ENCODE measurements at regions not wholly inside any gene's neighbourhood (a gene's known extent, or its start where the extent isn't known, plus 50 kb on each side); places are given as distances from the start of the nearest gene placed in this dataset.
A peak's percentile ranks its signal among the peaks of the same experiment; 100 is the strongest.

- no peak overlapping the region for H3K4me3 Mint-ChIP-seq
- ATAC-seq, result no peak
Observed at GRCh38 chr12:85683051-85683450, 153.2 kb downstream of the RASSF9 start.

GRCh38 chr12:85688837-85689236 is 147.4 kb downstream of the RASSF9 start:
- H3K27me3 Mint-ChIP-seq, result peaks cover 0 to 2% of the 10 kb centered on the region in 2 donors
- no peaks in the 10 kb centered on the region for H3K36me3 Mint-ChIP-seq
- H3K4me3 Mint-ChIP-seq, result no peak overlapping the region
- no peak for DNase-seq (ENCODE audit: low spot score)
- H3K4me1 Mint-ChIP-seq (ENCODE audit: low read depth in 2 of 2), result no peaks in the 10 kb centered on the region
- ATAC-seq, result no peak
- no peak overlapping the region for H3K27ac Mint-ChIP-seq
- peaks cover 8% of the 10 kb centered on the region for H3K9me3 Mint-ChIP-seq

More at GRCh38 chr12:85683051-85683450, 153.2 kb downstream of the RASSF9 start:
- H3K27me3 Mint-ChIP-seq, result no peaks in the 10 kb centered on the region
- H3K36me3 Mint-ChIP-seq, result peaks cover 5% of the 10 kb centered on the region
- no peak for DNase-seq (ENCODE audit: low spot score)
- H3K27ac Mint-ChIP-seq, result no peak overlapping the region
- peaks cover 10% of the 10 kb centered on the region for H3K9me3 Mint-ChIP-seq
- H3K4me1 Mint-ChIP-seq (ENCODE audit: low read depth in 2 of 2), result no peaks in the 10 kb centered on the region

GRCh38 chr12:85690146-85690545 is 146.1 kb downstream of the RASSF9 start:
- ATAC-seq, result no peak
- H3K9me3 Mint-ChIP-seq, result peaks cover 5% of the 10 kb centered on the region
- H3K4me1 Mint-ChIP-seq (ENCODE audit: low read depth in 2 of 2), result no peaks in the 10 kb centered on the region
- H3K27ac Mint-ChIP-seq, result no peak overlapping the region
- peaks cover 0 to 2% of the 10 kb centered on the region in 2 donors for H3K27me3 Mint-ChIP-seq
- no peak overlapping the region for H3K4me3 Mint-ChIP-seq
- H3K36me3 Mint-ChIP-seq, result no peaks in the 10 kb centered on the region
- DNase-seq (ENCODE audit: low spot score), result no peak

GRCh38 chr12:85693093-85693665 is 143.0 kb downstream of the RASSF9 start:
- Mint-ChIP-seq H3K36me3 (no peaks in the 10 kb centered on the region), H3K4me3 (no peak overlapping the region), H3K9me3 (peaks cover 5% of the 10 kb centered on the region), H3K4me1 (ENCODE audit: low read depth in 2 of 2) (no peaks in the 10 kb centered on the region), H3K27ac (no peak overlapping the region), H3K27me3 (peaks cover 0 to 2% of the 10 kb centered on the region in 2 donors)
- no peak for ATAC-seq
- no peak for DNase-seq (ENCODE audit: low spot score)

- ATAC-seq (no peak), DNase-seq (ENCODE audit: low spot score) (no peak)
- Mint-ChIP-seq H3K27me3 (peaks cover 0 to 2% of the 10 kb centered on the region in 2 donors), H3K4me3 (no peak overlapping the region), H3K27ac (no peak overlapping the region), H3K4me1 (ENCODE audit: low read depth in 2 of 2) (no peaks in the 10 kb centered on the region), H3K9me3 (peaks cover 5% of the 10 kb centered on the region), H3K36me3 (no peaks in the 10 kb centered on the region)
Observed at GRCh38 chr12:85695097-85695715, 141.0 kb downstream of the RASSF9 start.

GRCh38 chr12:85697003-85697402 is 139.2 kb downstream of the RASSF9 start:
- ATAC-seq (no peak), DNase-seq (ENCODE audit: low spot score) (no peak)
- peaks cover 5% of the 10 kb centered on the region for H3K9me3 Mint-ChIP-seq
- no peaks in the 10 kb centered on the region for H3K36me3 Mint-ChIP-seq
- no peaks in the 10 kb centered on the region for H3K4me1 Mint-ChIP-seq (ENCODE audit: low read depth in 2 of 2)
- no peaks in the 10 kb centered on the region for H3K27me3 Mint-ChIP-seq
- H3K4me3 Mint-ChIP-seq, result no peak overlapping the region
- no peak overlapping the region for H3K27ac Mint-ChIP-seq

- peaks cover 5% of the 10 kb centered on the region for H3K9me3 Mint-ChIP-seq
- no peak overlapping the region for H3K27ac Mint-ChIP-seq
- H3K4me3 Mint-ChIP-seq, result no peak overlapping the region
- DNase-seq (ENCODE audit: low spot score) (no peak), ATAC-seq (no peak)
- H3K27me3 Mint-ChIP-seq, result no peaks in the 10 kb centered on the region
- H3K4me1 Mint-ChIP-seq (ENCODE audit: low read depth in 2 of 2), result no peaks in the 10 kb centered on the region
- no peaks in the 10 kb centered on the region for H3K36me3 Mint-ChIP-seq
Observed at GRCh38 chr12:85698937-85699336, 137.3 kb downstream of the RASSF9 start.

GRCh38 chr12:85708775-85709174 is 127.4 kb downstream of the RASSF9 start:
- Mint-ChIP-seq H3K36me3 (no peaks in the 10 kb centered on the region), H3K27ac (no peak overlapping the region), H3K4me3 (no peak overlapping the region), H3K4me1 (ENCODE audit: low read depth in 2 of 2) (no peaks in the 10 kb centered on the region), H3K9me3 (peaks cover 3% of the 10 kb centered on the region), H3K27me3 (no peaks in the 10 kb centered on the region)
- no peak for DNase-seq (ENCODE audit: low spot score)
- ATAC-seq, result no peak

- peak in 1 of 2 donors; percentile 28 for ATAC-seq
- no peak overlapping the region for H3K27ac Mint-ChIP-seq
Observed at GRCh38 chr12:85711735-85712390, 124.3 kb downstream of the RASSF9 start.

GRCh38 chr12:85713373-85713772 is 122.8 kb downstream of the RASSF9 start:
- H3K36me3 Mint-ChIP-seq, result no peaks in the 10 kb centered on the region
- no peaks in the 10 kb centered on the region for H3K27me3 Mint-ChIP-seq
- H3K4me1 Mint-ChIP-seq (ENCODE audit: low read depth in 2 of 2), result no peaks in the 10 kb centered on the region
- no peak overlapping the region for H3K27ac Mint-ChIP-seq
- DNase-seq (ENCODE audit: low spot score) (no peak), ATAC-seq (no peak)
- H3K4me3 Mint-ChIP-seq, result no peak overlapping the region
- peaks cover 3% of the 10 kb centered on the region for H3K9me3 Mint-ChIP-seq

More at GRCh38 chr12:85711735-85712390, 124.3 kb downstream of the RASSF9 start:
- Mint-ChIP-seq H3K4me3 (no peak overlapping the region), H3K4me1 (ENCODE audit: low read depth in 2 of 2) (no peaks in the 10 kb centered on the region), H3K27me3 (no peaks in the 10 kb centered on the region), H3K9me3 (peaks cover 3% of the 10 kb centered on the region), H3K36me3 (no peaks in the 10 kb centered on the region)
- no peak for DNase-seq (ENCODE audit: low spot score)

GRCh38 chr12:85714425-85714824 is 121.8 kb downstream of the RASSF9 start:
- Mint-ChIP-seq H3K4me1 (ENCODE audit: low read depth in 2 of 2) (no peaks in the 10 kb centered on the region), H3K36me3 (no peaks in the 10 kb centered on the region), H3K27me3 (no peaks in the 10 kb centered on the region), H3K9me3 (peaks cover 3% of the 10 kb centered on the region), H3K27ac (no peak overlapping the region), H3K4me3 (no peak overlapping the region)
- no peak for ATAC-seq
- no peak for DNase-seq (ENCODE audit: low spot score)

- no peaks in the 10 kb centered on the region for H3K4me1 Mint-ChIP-seq (ENCODE audit: low read depth in 2 of 2)
- no peak overlapping the region for H3K27ac Mint-ChIP-seq
- no peaks in the 10 kb centered on the region for H3K36me3 Mint-ChIP-seq
- H3K27me3 Mint-ChIP-seq, result no peaks in the 10 kb centered on the region
- no peak for DNase-seq (ENCODE audit: low spot score)
- no peak overlapping the region for H3K4me3 Mint-ChIP-seq
- ATAC-seq, result no peak
- H3K9me3 Mint-ChIP-seq, result no peaks in the 10 kb centered on the region
Observed at GRCh38 chr12:85720308-85721033, 115.7 kb downstream of the RASSF9 start.

GRCh38 chr12:85725991-85726390 is 110.2 kb downstream of the RASSF9 start:
- no peaks in the 10 kb centered on the region for H3K27me3 Mint-ChIP-seq
- H3K36me3 Mint-ChIP-seq, result no peaks in the 10 kb centered on the region
- no peak overlapping the region for H3K4me3 Mint-ChIP-seq
- H3K4me1 Mint-ChIP-seq (ENCODE audit: low read depth in 2 of 2), result no peaks in the 10 kb centered on the region
- ATAC-seq (no peak), DNase-seq (ENCODE audit: low spot score) (no peak)
- no peak overlapping the region for H3K27ac Mint-ChIP-seq
- H3K9me3 Mint-ChIP-seq, result no peaks in the 10 kb centered on the region
